ENCODE measurements at regions not wholly inside any gene's neighbourhood (a gene's known extent, or its start where the extent isn't known, plus 50 kb on each side); places are given as distances from the start of the nearest gene placed in this dataset.

DNA sequence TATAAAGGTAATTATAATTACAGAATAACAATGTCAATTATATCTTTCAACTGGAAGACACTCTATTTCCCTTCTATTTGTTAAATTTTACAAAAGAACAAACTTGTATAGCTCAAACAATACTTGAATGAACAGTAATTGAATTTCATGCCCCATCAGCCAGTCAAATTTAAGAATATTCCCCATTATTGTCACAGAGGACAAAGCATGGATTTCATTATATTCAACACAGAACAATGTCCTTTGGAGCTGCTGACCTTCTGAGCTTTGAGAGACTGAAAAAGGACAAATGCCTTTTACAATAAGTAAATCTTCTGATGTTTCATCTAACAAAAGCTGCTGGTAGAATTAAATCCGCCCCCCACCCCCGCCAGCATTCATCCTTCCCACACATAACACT, 187.5 kb upstream of the MC4R start:
- TF ChIP-seq, protein P1, sequence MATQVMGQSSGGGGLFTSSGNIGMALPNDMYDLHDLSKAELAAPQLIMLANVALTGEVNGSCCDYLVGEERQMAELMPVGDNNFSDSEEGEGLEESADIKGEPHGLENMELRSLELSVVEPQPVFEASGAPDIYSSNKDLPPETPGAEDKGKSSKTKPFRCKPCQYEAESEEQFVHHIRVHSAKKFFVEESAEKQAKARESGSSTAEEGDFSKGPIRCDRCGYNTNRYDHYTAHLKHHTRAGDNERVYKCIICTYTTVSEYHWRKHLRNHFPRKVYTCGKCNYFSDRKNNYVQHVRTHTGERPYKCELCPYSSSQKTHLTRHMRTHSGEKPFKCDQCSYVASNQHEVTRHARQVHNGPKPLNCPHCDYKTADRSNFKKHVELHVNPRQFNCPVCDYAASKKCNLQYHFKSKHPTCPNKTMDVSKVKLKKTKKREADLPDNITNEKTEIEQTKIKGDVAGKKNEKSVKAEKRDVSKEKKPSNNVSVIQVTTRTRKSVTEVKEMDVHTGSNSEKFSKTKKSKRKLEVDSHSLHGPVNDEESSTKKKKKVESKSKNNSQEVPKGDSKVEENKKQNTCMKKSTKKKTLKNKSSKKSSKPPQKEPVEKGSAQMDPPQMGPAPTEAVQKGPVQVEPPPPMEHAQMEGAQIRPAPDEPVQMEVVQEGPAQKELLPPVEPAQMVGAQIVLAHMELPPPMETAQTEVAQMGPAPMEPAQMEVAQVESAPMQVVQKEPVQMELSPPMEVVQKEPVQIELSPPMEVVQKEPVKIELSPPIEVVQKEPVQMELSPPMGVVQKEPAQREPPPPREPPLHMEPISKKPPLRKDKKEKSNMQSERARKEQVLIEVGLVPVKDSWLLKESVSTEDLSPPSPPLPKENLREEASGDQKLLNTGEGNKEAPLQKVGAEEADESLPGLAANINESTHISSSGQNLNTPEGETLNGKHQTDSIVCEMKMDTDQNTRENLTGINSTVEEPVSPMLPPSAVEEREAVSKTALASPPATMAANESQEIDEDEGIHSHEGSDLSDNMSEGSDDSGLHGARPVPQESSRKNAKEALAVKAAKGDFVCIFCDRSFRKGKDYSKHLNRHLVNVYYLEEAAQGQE (IDR thresholded peaks at IDR 0.05; ENCODE audit: insufficient read depth in 1 of 2, low read depth in 2 of 2, low read length in 1 of 2), result no peak
- TF ChIP-seq TCF7L2 (IDR thresholded peaks at IDR 0.05; ENCODE audit: low read depth, low read length) (no peak), SIN3A (IDR thresholded peaks at IDR 0.05; ENCODE audit: borderline replicate concordance, insufficient read depth, low read depth, low read length) (no peak), POLR2AphosphoS5 (IDR thresholded peaks at IDR 0.05; ENCODE audit: low read depth, low read length) (no peak)
- TF ChIP-seq, protein P2, sequence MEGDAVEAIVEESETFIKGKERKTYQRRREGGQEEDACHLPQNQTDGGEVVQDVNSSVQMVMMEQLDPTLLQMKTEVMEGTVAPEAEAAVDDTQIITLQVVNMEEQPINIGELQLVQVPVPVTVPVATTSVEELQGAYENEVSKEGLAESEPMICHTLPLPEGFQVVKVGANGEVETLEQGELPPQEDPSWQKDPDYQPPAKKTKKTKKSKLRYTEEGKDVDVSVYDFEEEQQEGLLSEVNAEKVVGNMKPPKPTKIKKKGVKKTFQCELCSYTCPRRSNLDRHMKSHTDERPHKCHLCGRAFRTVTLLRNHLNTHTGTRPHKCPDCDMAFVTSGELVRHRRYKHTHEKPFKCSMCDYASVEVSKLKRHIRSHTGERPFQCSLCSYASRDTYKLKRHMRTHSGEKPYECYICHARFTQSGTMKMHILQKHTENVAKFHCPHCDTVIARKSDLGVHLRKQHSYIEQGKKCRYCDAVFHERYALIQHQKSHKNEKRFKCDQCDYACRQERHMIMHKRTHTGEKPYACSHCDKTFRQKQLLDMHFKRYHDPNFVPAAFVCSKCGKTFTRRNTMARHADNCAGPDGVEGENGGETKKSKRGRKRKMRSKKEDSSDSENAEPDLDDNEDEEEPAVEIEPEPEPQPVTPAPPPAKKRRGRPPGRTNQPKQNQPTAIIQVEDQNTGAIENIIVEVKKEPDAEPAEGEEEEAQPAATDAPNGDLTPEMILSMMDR (IDR thresholded peaks at IDR 0.05), result no peak
- CTCF ChIA-PET, result no interaction called here

DNA sequence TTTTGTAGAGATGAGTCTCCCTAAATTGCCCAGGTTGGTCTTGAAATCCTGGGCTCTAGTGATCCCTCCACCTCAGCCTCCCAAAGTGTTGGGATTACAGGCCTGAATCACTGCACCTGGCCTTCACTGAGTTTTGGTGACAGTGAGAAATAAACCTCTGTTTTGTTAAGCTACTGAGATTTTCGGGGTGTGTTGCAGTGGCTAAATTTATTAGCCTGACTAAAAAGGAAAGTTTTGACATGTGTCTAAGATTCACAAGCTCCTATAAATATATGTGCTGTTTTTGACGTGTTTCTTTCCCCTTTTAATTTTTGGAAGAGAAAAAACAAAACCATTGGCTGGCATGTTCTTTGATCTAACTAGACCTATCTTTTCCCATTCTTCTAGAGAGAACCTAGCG, 190.5 kb upstream of the MC4R start:
- ChIA-PET CTCF (no interaction called here), POLR2A (no interaction called here)
- Histone ChIP-seq H3K27me3 (ENCODE audit: control insufficient read depth, insufficient read depth, low read length) (no peaks in the 10 kb centered on the region), H3K4me1 (ENCODE audit: control insufficient read depth, insufficient read depth, low read length) (no peaks in the 10 kb centered on the region), H3K9me3 (ENCODE audit: control insufficient read depth, insufficient read depth, low read depth, low read length) (no peaks in the 10 kb centered on the region), H3K27ac (ENCODE audit: low read length) (no peak overlapping the region), H3K36me3 (ENCODE audit: control insufficient read depth, insufficient read depth, low read length) (no peaks in the 10 kb centered on the region; the same call in 1 of the 2 replicates), H3K4me3 (ENCODE audit: low read depth in 2 of 2, low read length in 2 of 2) (no peak overlapping the region)
- no TSS peak for BruUV-seq (replicated peaks)
- intact Hi-C loops (cut with micrococcal nuclease; ENCODE audit: unreplicated experiment), result no loop called here
- in situ Hi-C loops (cut with HindIII; ENCODE audit: low pct_unique_long_range_greater_than_20kb, low sequenced_read_pairs), result no loop called here
- DNase-seq (ENCODE audit: low read depth, low spot score), result no peak
- no peak for ATAC-seq
- TF ChIP-seq SIN3A (IDR thresholded peaks at IDR 0.05; ENCODE audit: borderline replicate concordance, insufficient read depth, low read depth, low read length) (no peak), TCF7L2 (IDR thresholded peaks at IDR 0.05; ENCODE audit: low read depth, low read length) (no peak), POLR2AphosphoS5 (IDR thresholded peaks at IDR 0.05; ENCODE audit: low read depth, low read length) (no peak)
- TF ChIP-seq, protein P2 (IDR thresholded peaks at IDR 0.05), result no peak
- TF ChIP-seq, protein P1 (IDR thresholded peaks at IDR 0.05; ENCODE audit: insufficient read depth in 1 of 2, low read depth in 2 of 2, low read length in 1 of 2), result no peak

More for the DNA sequence above, 187.5 kb upstream of the MC4R start:
- Histone ChIP-seq H3K36me3 (ENCODE audit: control insufficient read depth, insufficient read depth, low read length) (no peaks in the 10 kb centered on the region; the same call in 1 of the 2 replicates), H3K4me1 (ENCODE audit: control insufficient read depth, insufficient read depth, low read length) (no peaks in the 10 kb centered on the region), H3K9me3 (ENCODE audit: control insufficient read depth, insufficient read depth, low read depth, low read length) (no peaks in the 10 kb centered on the region), H3K4me3 (ENCODE audit: low read depth in 2 of 2, low read length in 2 of 2) (no peak overlapping the region), H3K27ac (ENCODE audit: low read length) (no peak overlapping the region), H3K27me3 (ENCODE audit: control insufficient read depth, insufficient read depth, low read length) (no peaks in the 10 kb centered on the region)
- intact Hi-C loops (cut with micrococcal nuclease; ENCODE audit: unreplicated experiment), result no loop called here
- BruUV-seq (replicated peaks), result no TSS peak
- ATAC-seq (no peak), DNase-seq (ENCODE audit: low read depth, low spot score) (no peak)
- POLR2A ChIA-PET, result no interaction called here
- in situ Hi-C loops (cut with HindIII; ENCODE audit: low pct_unique_long_range_greater_than_20kb, low sequenced_read_pairs), result no loop called here
